ENCODE measurements at regions not wholly inside any gene's neighbourhood (a gene's known extent, or its start where the extent isn't known, plus 50 kb on each side); places are given as distances from the start of the nearest gene placed in this dataset.

- ChIA-PET CTCF (no interaction called here), POLR2A (no interaction called here), RAD21 (ENCODE audit: low non-redundant PET in 1 of 2, low total read pairs in 2 of 2, uncharacterized antibody in 2 of 2, unreplicated experiment in 2 of 2) (no interaction called here)
- Histone ChIP-seq H3K27ac (ENCODE audit: low read depth, low read length) (no peak overlapping the region), H3K4me2 (ENCODE audit: low read length) (no peak overlapping the region), H3K9ac (ENCODE audit: low read length) (no peak overlapping the region), H3K36me3 (ENCODE audit: control insufficient read depth in 1 of 2, insufficient read depth in 2 of 2, low read length in 2 of 2) (no peaks in the 10 kb centered on the region), H3K27me3 (ENCODE audit: insufficient read depth, low read length) (peaks cover 18% of the 10 kb centered on the region), H3K4me3 (replicated peaks in 1 of 2; ENCODE audit: low read depth in 1 of 2, low read length in 2 of 2) (no peak overlapping the region), H3K9me3 (ENCODE audit: control insufficient read depth in 1 of 2, insufficient read depth in 1 of 2, low read depth in 1 of 2, low read length in 2 of 2) (no peaks in the 10 kb centered on the region), H4K20me1 (ENCODE audit: insufficient read depth) (no peaks in the 10 kb centered on the region), H3K79me2 (ENCODE audit: insufficient read depth, low read length) (no peaks in the 10 kb centered on the region), H2AFZ (ENCODE audit: low read depth, low read length, poor library complexity, severe bottlenecking) (no peak overlapping the region), H3K9me2 (ENCODE audit: insufficient read depth) (no peaks in the 10 kb centered on the region), H3K4me1 (ENCODE audit: control insufficient read depth in 1 of 2, insufficient read depth in 2 of 2, low read length in 2 of 2) (no peaks in the 10 kb centered on the region)
- no TSS peak for BruUV-seq (replicated peaks)
- no peak for DNase-seq (ENCODE audit: low read depth, low spot score)
- ATAC-seq = no peak
- TF ChIP-seq SRF (IDR thresholded peaks at IDR 0.05; ENCODE audit: low read depth) (no peak), REST (IDR thresholded peaks at IDR 0.05; ENCODE audit: low read depth) (no peak), ZFX (IDR thresholded peaks at IDR 0.05) (no peak), YY1 (IDR thresholded peaks at IDR 0.05; ENCODE audit: extremely low read depth, insufficient replicate concordance, low read depth, low read length) (no peak), CTCF (IDR thresholded peaks at IDR 0.05 in 2 of 3, conservative IDR thresholded peaks at IDR 0.05 in 1 of 3; ENCODE audit: borderline replicate concordance in 1 of 3, insufficient read depth in 1 of 3, low read depth in 2 of 3, low read length in 2 of 3) (no peak), POLR2AphosphoS5 (IDR thresholded peaks at IDR 0.05; ENCODE audit: low read depth, low read length) (no peak)
- intact Hi-C loops (cut with micrococcal nuclease) = no loop called here
These were observed 473.4 kb downstream of the SOX6 start for GRCh38 chr11:15882876-15883454.

Measured in HCT116 (cell line).